ENCODE measurements at regions not wholly inside any gene's neighbourhood (a gene's known extent, or its start where the extent isn't known, plus 50 kb on each side); places are given as distances from the start of the nearest gene placed in this dataset.

DNA sequence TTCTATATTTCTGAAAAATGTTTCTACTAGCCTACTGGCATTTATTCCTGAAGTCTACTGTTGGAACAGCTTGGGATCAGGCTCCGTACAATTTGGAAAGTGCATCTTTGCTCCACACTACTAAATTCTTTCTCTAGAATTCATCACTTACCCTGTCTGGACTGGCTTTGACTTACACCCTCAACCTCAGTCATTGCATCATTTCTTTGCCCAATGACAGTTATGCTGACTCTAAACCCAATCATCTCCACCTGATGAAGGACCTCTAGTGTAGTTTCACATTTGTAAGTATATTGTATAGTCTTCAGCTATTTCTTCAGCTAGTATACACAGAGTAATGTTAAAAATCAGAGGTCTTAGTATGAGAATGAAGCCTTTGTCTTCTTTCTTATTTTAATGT is 359.6 kb upstream of the MC4R start:
- TF ChIP-seq, protein P1, sequence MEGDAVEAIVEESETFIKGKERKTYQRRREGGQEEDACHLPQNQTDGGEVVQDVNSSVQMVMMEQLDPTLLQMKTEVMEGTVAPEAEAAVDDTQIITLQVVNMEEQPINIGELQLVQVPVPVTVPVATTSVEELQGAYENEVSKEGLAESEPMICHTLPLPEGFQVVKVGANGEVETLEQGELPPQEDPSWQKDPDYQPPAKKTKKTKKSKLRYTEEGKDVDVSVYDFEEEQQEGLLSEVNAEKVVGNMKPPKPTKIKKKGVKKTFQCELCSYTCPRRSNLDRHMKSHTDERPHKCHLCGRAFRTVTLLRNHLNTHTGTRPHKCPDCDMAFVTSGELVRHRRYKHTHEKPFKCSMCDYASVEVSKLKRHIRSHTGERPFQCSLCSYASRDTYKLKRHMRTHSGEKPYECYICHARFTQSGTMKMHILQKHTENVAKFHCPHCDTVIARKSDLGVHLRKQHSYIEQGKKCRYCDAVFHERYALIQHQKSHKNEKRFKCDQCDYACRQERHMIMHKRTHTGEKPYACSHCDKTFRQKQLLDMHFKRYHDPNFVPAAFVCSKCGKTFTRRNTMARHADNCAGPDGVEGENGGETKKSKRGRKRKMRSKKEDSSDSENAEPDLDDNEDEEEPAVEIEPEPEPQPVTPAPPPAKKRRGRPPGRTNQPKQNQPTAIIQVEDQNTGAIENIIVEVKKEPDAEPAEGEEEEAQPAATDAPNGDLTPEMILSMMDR (IDR thresholded peaks at IDR 0.05) = no peak
- no peak for TF ChIP-seq POLR2A (IDR thresholded peaks at IDR 0.05)
